ENCODE measurements at regions not wholly inside any gene's neighbourhood (a gene's known extent, or its start where the extent isn't known, plus 50 kb on each side); places are given as distances from the start of the nearest gene placed in this dataset.
"Not testable (repeated sequence)": the region's sequence is repeated elsewhere in the genome, so short reads cannot be mapped to it uniquely, and the experiment has no call there.

DNA sequence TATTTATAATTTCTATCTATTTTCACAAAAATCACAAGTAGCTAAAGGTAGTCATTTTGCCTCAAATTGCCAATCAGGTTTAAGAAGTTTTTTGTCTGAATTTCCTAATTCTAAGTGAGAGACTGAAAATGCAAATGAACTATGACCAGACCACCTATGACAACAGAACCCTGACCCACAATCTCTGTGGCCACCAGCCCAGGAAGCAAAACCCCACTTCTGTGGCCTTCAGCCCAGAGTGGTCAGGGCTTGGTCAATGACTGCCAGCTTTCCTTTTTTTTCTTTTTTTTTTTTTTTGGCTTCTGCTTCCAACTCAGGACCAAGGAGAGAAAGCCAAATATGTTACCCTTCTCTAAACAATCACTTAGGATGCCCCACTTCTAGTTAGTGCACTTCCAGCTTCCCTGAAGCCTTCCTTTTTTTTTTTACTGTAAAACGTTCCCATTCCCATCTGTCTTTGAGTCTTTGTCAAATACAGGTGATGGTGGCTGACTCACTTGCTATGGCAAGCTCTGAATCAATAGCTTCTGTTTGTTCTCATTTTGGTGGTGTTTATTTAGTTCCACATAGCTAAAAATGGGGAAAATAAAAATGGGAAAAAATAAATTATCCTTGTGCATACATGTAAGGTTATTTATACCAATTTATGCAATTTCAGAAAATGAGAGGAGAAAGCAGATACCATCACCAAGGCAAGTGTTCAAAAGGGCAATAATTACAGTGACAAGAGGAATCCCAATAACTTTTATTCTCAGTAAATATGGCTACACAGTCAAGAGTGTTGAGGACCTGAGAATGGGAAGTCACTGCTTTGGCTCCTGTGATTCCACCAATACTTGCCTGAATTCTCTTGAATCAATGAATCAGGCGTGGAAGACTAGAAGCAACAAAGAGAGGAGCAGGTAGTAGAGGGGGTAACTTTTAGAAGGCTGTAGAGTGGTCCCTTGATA lies 170.3 kb upstream of the PDE7B start:
- no peaks in the 10 kb centered on the region for H3K27me3 ChIP-seq (replicated peaks; ENCODE audit: insufficient read depth, low read length)
- TF ChIP-seq EZH2 (optimal IDR thresholded peaks at IDR 0.05; ENCODE audit: low read depth, low read length) (no peak), EZH2phosphoT487 (IDR thresholded peaks at IDR 0.05; ENCODE audit: low read length) (no peak)
- TF ChIP-seq, protein P1, sequence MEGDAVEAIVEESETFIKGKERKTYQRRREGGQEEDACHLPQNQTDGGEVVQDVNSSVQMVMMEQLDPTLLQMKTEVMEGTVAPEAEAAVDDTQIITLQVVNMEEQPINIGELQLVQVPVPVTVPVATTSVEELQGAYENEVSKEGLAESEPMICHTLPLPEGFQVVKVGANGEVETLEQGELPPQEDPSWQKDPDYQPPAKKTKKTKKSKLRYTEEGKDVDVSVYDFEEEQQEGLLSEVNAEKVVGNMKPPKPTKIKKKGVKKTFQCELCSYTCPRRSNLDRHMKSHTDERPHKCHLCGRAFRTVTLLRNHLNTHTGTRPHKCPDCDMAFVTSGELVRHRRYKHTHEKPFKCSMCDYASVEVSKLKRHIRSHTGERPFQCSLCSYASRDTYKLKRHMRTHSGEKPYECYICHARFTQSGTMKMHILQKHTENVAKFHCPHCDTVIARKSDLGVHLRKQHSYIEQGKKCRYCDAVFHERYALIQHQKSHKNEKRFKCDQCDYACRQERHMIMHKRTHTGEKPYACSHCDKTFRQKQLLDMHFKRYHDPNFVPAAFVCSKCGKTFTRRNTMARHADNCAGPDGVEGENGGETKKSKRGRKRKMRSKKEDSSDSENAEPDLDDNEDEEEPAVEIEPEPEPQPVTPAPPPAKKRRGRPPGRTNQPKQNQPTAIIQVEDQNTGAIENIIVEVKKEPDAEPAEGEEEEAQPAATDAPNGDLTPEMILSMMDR (IDR thresholded peaks at IDR 0.05; ENCODE audit: low read length): no peak

DNA sequence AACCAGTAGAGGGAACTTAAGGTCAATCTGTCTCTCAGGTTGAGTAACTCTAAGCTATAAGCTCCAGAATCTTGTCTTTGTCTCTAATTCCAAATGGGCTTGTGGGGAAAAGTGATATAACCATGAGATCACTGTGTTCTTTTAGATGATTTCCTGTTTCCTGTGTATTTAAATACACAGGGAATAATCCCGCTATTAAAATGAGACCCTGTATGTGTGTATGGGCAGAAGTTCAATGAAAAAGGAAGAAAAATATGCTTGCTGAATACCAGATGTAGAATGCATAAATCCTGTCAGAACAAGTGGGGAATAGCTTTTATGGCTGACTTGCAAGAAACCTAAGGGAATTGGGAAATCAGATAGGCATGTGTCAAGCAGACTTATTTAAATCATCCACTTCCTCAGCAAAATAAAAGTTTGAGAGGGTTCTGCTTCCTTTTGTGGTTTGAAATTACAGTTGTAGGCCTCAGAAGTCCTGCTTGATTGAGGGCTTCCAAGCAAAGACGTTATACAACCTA lies 164.7 kb upstream of the PDE7B start:
- Histone ChIP-seq H3K36me3 (replicated peaks; ENCODE audit: insufficient read depth, low read length) (no peaks in the 10 kb centered on the region), H3K9ac (ENCODE audit: low read length) (no peak overlapping the region), H3K9me2 (replicated peaks; ENCODE audit: insufficient read depth, low read length) (no peaks in the 10 kb centered on the region), H3K27me3 (replicated peaks; ENCODE audit: insufficient read depth, low read length) (no peaks in the 10 kb centered on the region), H3K79me2 (ENCODE audit: low read length) (no peaks in the 10 kb centered on the region), H3K4me3 (ENCODE audit: low read length) (no peak overlapping the region), H3F3A (ENCODE audit: insufficient read depth, low read length) (no peaks in the 10 kb centered on the region), H3K4me2 (ENCODE audit: low read depth, low read length) (no peak overlapping the region), H2AFZ (ENCODE audit: low read length) (no peak overlapping the region), H4K20me1 (ENCODE audit: insufficient read depth, low read length) (no peaks in the 10 kb centered on the region), H3K9me3 (replicated peaks; ENCODE audit: insufficient read depth, low read length) (no peaks in the 10 kb centered on the region), H3K4me1 (ENCODE audit: low read length) (no peaks in the 10 kb centered on the region), H3K27ac (ENCODE audit: low read length) (no peak overlapping the region)
- no peak for TF ChIP-seq EZH2 (optimal IDR thresholded peaks at IDR 0.05; ENCODE audit: low read depth, low read length)
- TF ChIP-seq, protein P1 (IDR thresholded peaks at IDR 0.05; ENCODE audit: low read length): no peak
- TF ChIP-seq EZH2phosphoT487 (IDR thresholded peaks at IDR 0.05; ENCODE audit: low read length): no peak
- DNase-seq: no peak

More for the DNA sequence above, 170.3 kb upstream of the PDE7B start:
- Histone ChIP-seq H3K4me1 (ENCODE audit: low read length) (no peaks in the 10 kb centered on the region), H3K9me3 (replicated peaks; ENCODE audit: insufficient read depth, low read length) (no peaks in the 10 kb centered on the region), H3K79me2 (ENCODE audit: low read length) (no peaks in the 10 kb centered on the region), H3K27ac (ENCODE audit: low read length) (no peak overlapping the region), H2AFZ (ENCODE audit: low read length) (no peak overlapping the region), H3K9me2 (replicated peaks; ENCODE audit: insufficient read depth, low read length) (no peaks in the 10 kb centered on the region), H3K9ac (ENCODE audit: low read length) (no peak overlapping the region), H3K36me3 (replicated peaks; ENCODE audit: insufficient read depth, low read length) (no peaks in the 10 kb centered on the region), H3K4me2 (ENCODE audit: low read depth, low read length) (no peak overlapping the region), H3K4me3 (ENCODE audit: low read length) (no peak overlapping the region), H4K20me1 (ENCODE audit: insufficient read depth, low read length) (no peaks in the 10 kb centered on the region), H3F3A (ENCODE audit: insufficient read depth, low read length) (no peaks in the 10 kb centered on the region)
- no peak for DNase-seq

DNA sequence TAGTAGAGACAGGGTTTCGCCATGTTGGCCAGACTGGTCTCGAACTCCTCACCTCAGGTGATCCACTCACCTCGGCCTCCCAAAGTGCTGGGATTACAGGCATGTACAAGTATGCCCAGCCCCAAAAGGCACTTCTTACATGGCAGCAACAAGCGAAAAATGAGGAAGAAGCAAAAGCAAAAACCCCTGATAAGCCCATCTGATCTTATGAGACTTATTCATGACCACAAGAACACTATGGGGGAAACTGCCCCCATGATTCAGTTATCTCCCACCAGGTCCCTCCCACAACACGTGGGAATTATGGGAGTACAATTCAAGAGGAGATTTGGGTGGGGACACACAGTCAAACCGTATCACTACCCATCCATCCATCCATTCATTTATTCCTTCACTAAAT lies 163.0 kb upstream of the PDE7B start:
- not testable (repeated sequence) for H2AFZ ChIP-seq (ENCODE audit: low read length); H3K9ac ChIP-seq (ENCODE audit: low read length); H3K4me2 ChIP-seq (ENCODE audit: low read depth, low read length); DNase-seq; H3K36me3 ChIP-seq (replicated peaks; ENCODE audit: insufficient read depth, low read length); H3K27me3 ChIP-seq (replicated peaks; ENCODE audit: insufficient read depth, low read length); H3K9me3 ChIP-seq (replicated peaks; ENCODE audit: insufficient read depth, low read length); H4K20me1 ChIP-seq (ENCODE audit: insufficient read depth, low read length); H3K79me2 ChIP-seq (ENCODE audit: low read length); H3K9me2 ChIP-seq (replicated peaks; ENCODE audit: insufficient read depth, low read length); H3K4me3 ChIP-seq (ENCODE audit: low read length); H3K4me1 ChIP-seq (ENCODE audit: low read length); H3F3A ChIP-seq (ENCODE audit: insufficient read depth, low read length); H3K27ac ChIP-seq (ENCODE audit: low read length)

DNA sequence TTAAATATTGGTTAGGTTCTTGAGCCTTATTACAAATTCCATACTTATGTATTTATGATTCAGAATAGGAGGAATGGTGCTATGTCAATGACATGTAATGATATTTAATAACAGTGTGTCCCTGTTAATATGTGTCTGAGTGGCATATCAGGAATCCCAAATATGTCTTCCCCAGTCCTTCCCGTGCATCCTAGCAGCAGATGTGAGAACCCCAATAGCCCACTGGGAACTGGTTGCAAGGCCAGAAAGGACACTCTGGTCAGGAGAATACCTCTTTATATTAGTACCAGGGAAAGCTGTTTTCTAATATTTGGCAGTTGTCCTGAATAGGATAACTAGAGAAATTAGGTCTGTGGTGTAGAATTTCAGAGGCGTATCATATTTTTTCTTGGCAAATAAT lies 159.1 kb upstream of the PDE7B start:
- no peaks in the 10 kb centered on the region for H3K79me2 ChIP-seq (ENCODE audit: low read length)
- H3K4me1 ChIP-seq (ENCODE audit: low read length): no peaks in the 10 kb centered on the region
- TF ChIP-seq, protein P1 (IDR thresholded peaks at IDR 0.05; ENCODE audit: low read length): no peak
- TF ChIP-seq EZH2phosphoT487 (IDR thresholded peaks at IDR 0.05; ENCODE audit: low read length) (no peak), EZH2 (optimal IDR thresholded peaks at IDR 0.05; ENCODE audit: low read depth, low read length) (no peak)
- DNase-seq: no peak
- no peak overlapping the region for H3K9ac ChIP-seq (ENCODE audit: low read length)
- H2AFZ ChIP-seq (ENCODE audit: low read length): no peak overlapping the region
- H3K27me3 ChIP-seq (replicated peaks; ENCODE audit: insufficient read depth, low read length): no peaks in the 10 kb centered on the region
- H3K4me3 ChIP-seq (ENCODE audit: low read length): no peak overlapping the region
- H3K4me2 ChIP-seq (ENCODE audit: low read depth, low read length): no peak overlapping the region
- no peaks in the 10 kb centered on the region for H3F3A ChIP-seq (ENCODE audit: insufficient read depth, low read length)
- no peaks in the 10 kb centered on the region for H3K9me3 ChIP-seq (replicated peaks; ENCODE audit: insufficient read depth, low read length)
- no peak overlapping the region for H3K27ac ChIP-seq (ENCODE audit: low read length)
- H3K36me3 ChIP-seq (replicated peaks; ENCODE audit: insufficient read depth, low read length): no peaks in the 10 kb centered on the region
- H4K20me1 ChIP-seq (ENCODE audit: insufficient read depth, low read length): no peaks in the 10 kb centered on the region
- no peaks in the 10 kb centered on the region for H3K9me2 ChIP-seq (replicated peaks; ENCODE audit: insufficient read depth, low read length)
